Colonic mucosa (tissue), 4 donors: ENCODE measurements at regions not wholly inside any gene's neighbourhood (a gene's known extent, or its start where the extent isn't known, plus 50 kb on each side); places are given as distances from the start of the nearest gene placed in this dataset.
A peak's percentile ranks its signal among the peaks of the same experiment; 100 is the strongest.

Experiments
- DNase-seq: peaks from one replicate; pipeline ENCODE4 v3.0.0-alpha.2; 2020
- H3K27ac ChIP-seq: fragments of 200-600 bp; one replicate; pipeline ENCODE4 v1.8.0; 2021
- H3K27me3 ChIP-seq: fragments of 200-600 bp; one replicate; pipeline ENCODE4 v1.8.0; 2021
- H3K36me3 ChIP-seq: fragments of 200-600 bp; one replicate; pipeline ENCODE4 v1.8.0; 2021
- H3K4me1 ChIP-seq: fragments of 200-600 bp; one replicate; pipeline ENCODE4 v1.8.0; 2021; ENCODE audit warnings: mild to moderate bottlenecking
- H3K4me3 ChIP-seq: fragments of 200-600 bp; one replicate; pipeline ENCODE4 v1.8.0; 2021
- H3K9ac ChIP-seq, 2 donors: one replicate each; pipeline ENCODE4 v1.7.0; 2013; ENCODE audit warnings: control low read depth in 2 of 2, low read depth in 2 of 2, low read length in 2 of 2
- H3K9me3 ChIP-seq: fragments of 200-600 bp; one replicate; pipeline ENCODE4 v1.8.0; 2021
- intact Hi-C: fragments of 100-400 bp; cut with DNase I; formaldehyde crosslinking; loops from one replicate; pipeline ENCODE4 v1.14.1; 2022
- TF ChIP-seq, protein P1 (sequence below): fragments of 200-600 bp; IDR thresholded peaks from one replicate; pipeline ENCODE4 v1.8.0; 2022; ENCODE audit warnings: antibody characterized with exemption, mild to moderate bottlenecking
- donor health status: healthy.
- donor health status: DM: no; HTN: no; CAD: no.
- donor health status: DM: no; HTN: no; CAD: no.

DNA sequence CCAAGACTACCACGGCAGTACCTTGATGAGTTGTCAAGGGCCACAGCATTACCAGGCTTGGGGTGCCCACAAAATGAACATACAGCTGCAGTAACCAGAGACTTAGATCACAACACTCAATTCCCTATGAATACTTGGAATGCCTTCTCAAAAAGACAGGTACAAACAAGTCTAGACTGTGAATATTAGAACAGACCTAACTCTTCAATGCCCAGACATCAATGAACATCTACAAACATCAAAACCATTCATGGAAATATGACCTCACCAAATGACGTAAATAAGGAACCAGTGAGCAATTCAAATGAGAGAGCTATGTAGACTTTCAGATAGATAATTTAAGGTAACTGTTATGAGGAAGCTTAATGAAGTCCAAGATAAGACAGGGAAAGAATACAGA is 185.1 kb upstream of the POU1F1 start:
- Histone ChIP-seq H3K36me3 (no peaks in the 10 kb centered on the region), H3K27ac (no peak overlapping the region), H3K4me3 (no peak overlapping the region), H3K9ac (no peak overlapping the region), H3K4me1 (no peaks in the 10 kb centered on the region), H3K9me3 (no peaks in the 10 kb centered on the region), H3K27me3 (no peaks in the 10 kb centered on the region)
- DNase-seq, result no peak
- TF ChIP-seq, protein P1, sequence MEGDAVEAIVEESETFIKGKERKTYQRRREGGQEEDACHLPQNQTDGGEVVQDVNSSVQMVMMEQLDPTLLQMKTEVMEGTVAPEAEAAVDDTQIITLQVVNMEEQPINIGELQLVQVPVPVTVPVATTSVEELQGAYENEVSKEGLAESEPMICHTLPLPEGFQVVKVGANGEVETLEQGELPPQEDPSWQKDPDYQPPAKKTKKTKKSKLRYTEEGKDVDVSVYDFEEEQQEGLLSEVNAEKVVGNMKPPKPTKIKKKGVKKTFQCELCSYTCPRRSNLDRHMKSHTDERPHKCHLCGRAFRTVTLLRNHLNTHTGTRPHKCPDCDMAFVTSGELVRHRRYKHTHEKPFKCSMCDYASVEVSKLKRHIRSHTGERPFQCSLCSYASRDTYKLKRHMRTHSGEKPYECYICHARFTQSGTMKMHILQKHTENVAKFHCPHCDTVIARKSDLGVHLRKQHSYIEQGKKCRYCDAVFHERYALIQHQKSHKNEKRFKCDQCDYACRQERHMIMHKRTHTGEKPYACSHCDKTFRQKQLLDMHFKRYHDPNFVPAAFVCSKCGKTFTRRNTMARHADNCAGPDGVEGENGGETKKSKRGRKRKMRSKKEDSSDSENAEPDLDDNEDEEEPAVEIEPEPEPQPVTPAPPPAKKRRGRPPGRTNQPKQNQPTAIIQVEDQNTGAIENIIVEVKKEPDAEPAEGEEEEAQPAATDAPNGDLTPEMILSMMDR, result no peak
- intact Hi-C loops, result no loop called here

DNA sequence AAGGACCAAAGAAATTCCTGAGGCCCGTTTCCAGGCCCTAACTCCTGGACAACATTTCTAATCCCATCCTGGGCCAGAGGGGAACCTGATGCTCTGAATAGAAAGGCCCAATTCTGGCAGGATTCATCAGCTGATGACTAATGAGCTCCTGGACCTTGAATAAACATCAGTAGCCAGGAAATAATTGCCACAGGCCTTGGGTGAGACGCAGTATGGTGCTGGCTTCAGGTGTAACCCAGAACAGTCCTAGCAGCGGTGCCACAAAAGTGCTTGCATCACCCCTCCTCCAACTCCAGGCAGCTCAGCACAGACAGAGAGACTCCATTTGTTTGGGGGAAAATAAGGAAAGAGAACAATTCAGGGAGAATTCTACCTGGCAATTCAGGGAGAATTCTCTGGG is 184.7 kb upstream of the POU1F1 start:
- intact Hi-C loops, result no loop called here
- Histone ChIP-seq H3K4me3 (no peak overlapping the region), H3K9ac (no peak overlapping the region), H3K9me3 (no peaks in the 10 kb centered on the region), H3K27ac (no peak overlapping the region), H3K27me3 (no peaks in the 10 kb centered on the region), H3K36me3 (no peaks in the 10 kb centered on the region), H3K4me1 (no peaks in the 10 kb centered on the region)
- TF ChIP-seq, protein P1, result no peak
- no peak for DNase-seq

DNA sequence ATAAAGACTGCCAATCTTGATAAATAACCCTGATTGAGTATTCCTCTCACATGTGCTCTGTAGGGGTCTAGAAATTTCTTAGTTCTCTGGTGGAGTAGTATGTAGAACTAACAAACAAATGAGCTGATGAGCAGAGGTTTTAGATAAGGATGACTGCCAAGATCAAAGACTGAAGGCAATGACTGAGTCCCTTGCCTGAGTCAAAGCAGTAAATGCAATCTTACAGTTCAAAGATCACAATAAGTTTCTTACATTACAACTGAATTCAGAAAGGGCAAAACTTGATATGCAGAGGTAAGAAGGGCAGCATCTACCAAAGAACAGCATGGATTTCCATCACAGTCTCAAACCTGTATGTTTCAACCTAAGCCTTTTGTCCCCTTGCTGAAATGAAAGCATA is 172.2 kb upstream of the POU1F1 start:
- intact Hi-C loops, result no loop called here
- H3K4me3 ChIP-seq, result no peak overlapping the region
- H3K9ac ChIP-seq, result no peak overlapping the region
- no peaks in the 10 kb centered on the region for H3K36me3 ChIP-seq
- H3K4me1 ChIP-seq, result no peaks in the 10 kb centered on the region
- DNase-seq, result no peak
- H3K9me3 ChIP-seq, result no peaks in the 10 kb centered on the region
- no peak overlapping the region for H3K27ac ChIP-seq
- H3K27me3 ChIP-seq, result no peaks in the 10 kb centered on the region
- TF ChIP-seq, protein P1, result no peak

DNA sequence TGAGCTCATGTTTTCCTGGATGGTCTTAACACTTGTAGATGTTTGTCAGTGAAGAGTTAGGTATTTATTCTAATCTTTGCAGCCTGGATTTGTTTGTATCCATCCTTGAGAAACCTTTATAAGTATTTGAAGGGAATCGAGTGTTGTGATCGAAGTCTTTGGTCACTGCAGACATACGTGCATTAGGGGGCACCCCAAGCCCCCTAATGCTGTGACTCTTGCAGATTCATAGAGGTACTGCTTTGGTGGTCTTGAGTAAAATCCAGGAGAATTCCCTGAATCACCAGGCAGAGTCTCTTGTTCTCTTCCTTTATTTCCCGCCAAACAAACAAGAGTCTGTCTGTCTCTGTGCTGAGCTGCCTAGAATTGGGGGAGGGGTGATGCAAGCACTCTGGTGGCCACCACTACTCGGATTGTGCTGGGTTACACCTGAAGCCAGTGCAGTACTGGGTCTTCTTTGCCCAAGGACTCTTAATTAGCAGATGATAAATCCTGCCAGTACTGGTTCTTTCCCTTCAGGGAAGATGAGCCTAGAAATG is 170.5 kb upstream of the POU1F1 start:
- Histone ChIP-seq H3K4me1 (no peaks in the 10 kb centered on the region), H3K9me3 (no peaks in the 10 kb centered on the region), H3K27ac (no peak overlapping the region), H3K36me3 (no peaks in the 10 kb centered on the region), H3K4me3 (no peak overlapping the region), H3K27me3 (no peaks in the 10 kb centered on the region), H3K9ac (no peak overlapping the region)
- TF ChIP-seq, protein P1, result no peak
- intact Hi-C loops, result no loop called here
- DNase-seq, result no peak

DNA sequence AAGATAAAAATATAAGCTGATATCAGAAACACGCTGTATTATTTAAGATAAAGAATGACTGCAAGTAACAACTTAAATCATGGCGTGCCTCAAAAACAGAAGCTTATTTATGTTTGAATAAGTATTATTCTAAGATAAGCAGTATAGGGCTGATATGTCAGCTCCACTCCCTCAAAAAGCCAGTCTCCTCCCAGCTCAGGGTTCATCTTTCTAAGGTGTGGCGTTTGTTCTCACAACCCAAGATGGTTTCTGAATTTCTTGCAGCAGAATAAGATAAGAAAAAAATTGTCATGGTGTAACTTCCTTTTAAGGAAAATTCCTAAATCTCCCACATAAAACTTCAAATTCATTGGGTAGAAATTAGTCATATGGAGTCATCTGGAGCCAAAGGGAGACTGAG is 166.1 kb upstream of the POU1F1 start:
- H3K9ac ChIP-seq, result no peak overlapping the region
- no peaks in the 10 kb centered on the region for H3K4me1 ChIP-seq
- no peaks in the 10 kb centered on the region for H3K9me3 ChIP-seq
- no peaks in the 10 kb centered on the region for H3K36me3 ChIP-seq
- H3K4me3 ChIP-seq, result no peak overlapping the region
- TF ChIP-seq, protein P1, result no peak
- H3K27ac ChIP-seq, result no peak overlapping the region
- peak; percentile 30 for DNase-seq
- intact Hi-C loops, result no loop called here
- no peaks in the 10 kb centered on the region for H3K27me3 ChIP-seq
